DOHH2 (cell line): ENCODE measurements at regions not wholly inside any gene's neighbourhood (a gene's known extent, or its start where the extent isn't known, plus 50 kb on each side); places are given as distances from the start of the nearest gene placed in this dataset.

ENCODE experiments used
- CTCF ChIP-seq: fragments of 200-600 bp; sonication (generic); IDR thresholded peaks from one replicate; pipeline ENCODE4 v1.5.1; 2014; ENCODE audit warnings: antibody characterized with exemption, mild to moderate bottlenecking, low read depth, low read length; ENCODE audit not compliant: poor library complexity, severe bottlenecking
- EZH2phosphoT487 ChIP-seq: fragments of 200-600 bp; sonication (generic); IDR thresholded peaks from 2 replicates; pipeline ENCODE4 v1.6.1; 2017; ENCODE audit warnings: borderline replicate concordance, mild to moderate bottlenecking, antibody characterized with exemption, low read length, moderate library complexity, mixed read lengths

- no peak for TF ChIP-seq CTCF
- TF ChIP-seq EZH2phosphoT487: no peak
Observed at GRCh38 chr2:71976685-71977084, 171.0 kb downstream of the CYP26B1 start.
